ENCODE measurements at regions not wholly inside any gene's neighbourhood (a gene's known extent, or its start where the extent isn't known, plus 50 kb on each side); places are given as distances from the start of the nearest gene placed in this dataset.

DNA sequence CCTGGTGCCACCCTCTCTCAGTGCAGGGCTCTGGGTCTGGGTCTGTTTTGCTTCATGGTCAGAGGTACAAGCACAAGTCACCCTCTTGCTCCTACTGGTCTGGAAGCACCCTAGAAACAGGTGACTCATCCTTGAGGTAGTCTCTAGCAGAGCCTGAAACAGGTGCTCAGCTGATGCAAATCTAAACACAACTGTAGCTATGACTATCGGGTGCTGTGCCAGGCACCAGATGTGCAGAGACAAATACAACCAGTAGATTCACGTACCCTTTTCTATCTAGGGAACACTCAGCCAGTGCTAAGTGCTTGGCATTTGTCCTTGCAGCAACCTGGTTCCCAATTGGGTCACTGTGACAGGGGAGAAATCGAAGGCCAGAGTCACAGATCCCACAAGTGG, 140.9 kb upstream of the MYCN start:
- FAIRE-seq, result no peak
- Histone ChIP-seq H2BK120ac (replicated peaks; ENCODE audit: low read depth, low read length) (no peak overlapping the region), H3K9me3 (ENCODE audit: insufficient read depth in 2 of 2, low read depth in 1 of 2, low read length in 1 of 2) (no peaks in the 10 kb centered on the region), H3K4me2 (ENCODE audit: insufficient read depth in 1 of 2, low read depth in 2 of 2, low read length in 2 of 2) (no peak overlapping the region), H3K27me3 (replicated peaks in 1 of 4; ENCODE audit: control insufficient read depth in 3 of 4, extremely low read depth in 1 of 4, insufficient read depth in 3 of 4, low read length in 3 of 4) (no peaks in the 10 kb centered on the region), H2AFZ (ENCODE audit: low read length) (no peak overlapping the region), H3K9ac (replicated peaks in 1 of 4; ENCODE audit: extremely low read depth in 1 of 4, low read depth in 3 of 4, low read length in 3 of 4) (no peak overlapping the region), H3K79me2 (ENCODE audit: control insufficient read depth in 1 of 2, insufficient read depth in 2 of 2, low read length in 2 of 2) (no peaks in the 10 kb centered on the region), H3K23me2 (ENCODE audit: low read depth, low read length) (no peaks in the 10 kb centered on the region), H3K14ac (ENCODE audit: insufficient read length) (no peak overlapping the region), H2BK20ac (ENCODE audit: low read length) (no peak overlapping the region), H3K4me1 (replicated peaks in 1 of 4; ENCODE audit: control insufficient read depth in 3 of 4, insufficient read depth in 4 of 4, low read length in 3 of 4) (peaks cover 0 to 7% (median 2%) of the 10 kb centered on the region in 4 experiments; a peak in 3 of 7 replicates), H3K36me3 (ENCODE audit: control insufficient read depth in 2 of 4, insufficient read depth in 4 of 4, low read length in 3 of 4) (no peaks in the 10 kb centered on the region), H2BK5ac (ENCODE audit: low read depth, low read length) (no peak overlapping the region), H2AK5ac (ENCODE audit: low read depth, low read length) (0 out of 2 replicates have a peak overlapping the region, but pooled peaks have one; percentile 29), H3K27ac (ENCODE audit: low read depth, low read length) (no peak overlapping the region), H3K18ac (ENCODE audit: extremely low read depth, low read length) (no peak overlapping the region), H2BK12ac (ENCODE audit: low read depth, low read length) (peak overlapping the region; percentile 41; the same call in 1 of the 2 replicates), H3K79me1 (ENCODE audit: low read depth, low read length) (no peaks in the 10 kb centered on the region), H4K8ac (ENCODE audit: extremely low read depth, insufficient read depth, low read length) (no peak overlapping the region), H2BK15ac (ENCODE audit: low read length) (no peak overlapping the region), H4K91ac (replicated peaks; ENCODE audit: insufficient read length, low read length) (peak overlapping the region; percentile 34), H3K4ac (replicated peaks; ENCODE audit: insufficient read length, low read depth, low read length) (no peak overlapping the region), H4K5ac (ENCODE audit: insufficient read length, low read depth, low read length) (no peak overlapping the region), H3K23ac (ENCODE audit: insufficient read length) (no peak overlapping the region), H4K20me1 (replicated peaks in 1 of 2; ENCODE audit: control insufficient read depth in 1 of 2, insufficient read depth in 2 of 2, low read length in 2 of 2) (no peaks in the 10 kb centered on the region), H3K56ac (replicated peaks; ENCODE audit: insufficient read length, low read depth, low read length) (no peak overlapping the region), H3K4me3 (ENCODE audit: extremely low read depth in 1 of 4, insufficient read depth in 2 of 4, low read depth in 3 of 4, low read length in 4 of 4) (no peak overlapping the region)
- DNase-seq (ENCODE audit: low read depth in 1 of 2, low spot score in 2 of 2), result no peak
- POLR2A ChIA-PET (ENCODE audit: partially characterized antibody), result no interaction called here
- 92% methylated on average over 3 of the region's 3 CpGs; no CpG with 5 or more reads in 1 of the 2 experiments for WGBS, 2 experiments (ENCODE audit: extremely low coverage in 1 of 2, insufficient coverage in 1 of 2, insufficient read length in 1 of 2, insufficient replicate concordance in 2 of 2, low coverage in 1 of 2, low lambda C conversion rate in 2 of 2, missing lambda C conversion rate in 1 of 2)
- CTCF ChIA-PET (ENCODE audit: partially characterized antibody), result interaction anchor here (1.8 to 4.6 kb wide), 5 partner anchors 17 to 709 kb away, joined by 5 to 16 read pairs (median 9); partner anchors contain the start of gene MYCN
- no peak for TF ChIP-seq GABPA (IDR thresholded peaks at IDR 0.05; ENCODE audit: borderline replicate concordance, insufficient read depth, low read length)
